C4-2B (cell line): ENCODE measurements at regions not wholly inside any gene's neighbourhood (a gene's known extent, or its start where the extent isn't known, plus 50 kb on each side); places are given as distances from the start of the nearest gene placed in this dataset.

ENCODE experiments used
- H3K27ac ChIP-seq: fragments of 450-650 bp; 2 replicates; pipeline ENCODE4 v1.5.1; 2017
- CTCF ChIP-seq: fragments of 450-650 bp; conservative IDR thresholded peaks from 2 replicates; pipeline ENCODE4 v1.5.1; 2017; ENCODE audit warnings: mild to moderate bottlenecking
- ZFX ChIP-seq: fragments of 450-650 bp; IDR thresholded peaks from 2 replicates; pipeline ENCODE4 v1.6.1; 2017

- H3K27ac ChIP-seq, result no peak overlapping the region; the same call in 1 of the 2 replicates
Observed at GRCh38 chr21:36207577-36208320, 51.1 kb downstream of the DOP1B start.

DNA sequence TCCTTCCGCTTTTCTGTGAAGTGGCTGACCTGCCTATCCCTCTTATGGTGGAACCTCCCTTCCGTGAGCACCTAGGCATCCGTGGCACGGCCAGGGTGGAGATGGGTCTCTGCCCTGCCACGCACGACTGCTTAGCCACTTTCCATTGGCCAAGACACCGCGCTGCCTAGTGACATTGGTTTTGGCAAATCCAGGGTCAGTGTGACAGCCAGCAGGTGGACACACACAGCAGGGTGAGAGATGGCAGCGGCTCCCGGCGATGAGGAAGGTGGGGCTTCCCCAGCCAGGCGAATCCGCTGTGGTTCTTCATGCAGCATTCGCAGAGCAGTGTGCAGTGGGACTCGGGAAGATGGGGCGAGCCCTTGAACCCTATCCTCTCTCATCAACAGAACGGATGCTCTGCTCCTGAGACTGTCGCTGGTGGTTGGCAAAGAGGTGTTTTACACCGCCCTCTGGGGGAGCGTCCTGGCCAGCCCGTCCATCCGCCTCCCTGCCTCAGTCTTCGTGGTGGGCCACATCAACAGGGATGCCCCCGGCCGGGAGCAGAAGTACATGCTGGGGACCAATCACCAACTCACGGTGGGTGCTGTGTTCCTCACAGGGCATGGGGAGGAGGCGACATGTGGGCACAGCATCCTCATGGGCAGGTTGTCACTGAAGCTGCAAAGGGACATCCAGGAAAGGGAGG is 51.8 kb downstream of the DOP1B start:
- H3K27ac ChIP-seq, result no peak overlapping the region; the same call in 1 of the 2 replicates
- TF ChIP-seq ZFX (no peak), CTCF (no peak)

More at GRCh38 chr21:36207577-36208320, 51.1 kb downstream of the DOP1B start:
- TF ChIP-seq CTCF (no peak), ZFX (no peak)

- H3K27ac ChIP-seq, result no peak overlapping the region
- TF ChIP-seq CTCF, result peak; percentile 73
- TF ChIP-seq ZFX, result no peak
Observed at GRCh38 chr21:36209626-36210171, 53.1 kb downstream of the DOP1B start.

DNA sequence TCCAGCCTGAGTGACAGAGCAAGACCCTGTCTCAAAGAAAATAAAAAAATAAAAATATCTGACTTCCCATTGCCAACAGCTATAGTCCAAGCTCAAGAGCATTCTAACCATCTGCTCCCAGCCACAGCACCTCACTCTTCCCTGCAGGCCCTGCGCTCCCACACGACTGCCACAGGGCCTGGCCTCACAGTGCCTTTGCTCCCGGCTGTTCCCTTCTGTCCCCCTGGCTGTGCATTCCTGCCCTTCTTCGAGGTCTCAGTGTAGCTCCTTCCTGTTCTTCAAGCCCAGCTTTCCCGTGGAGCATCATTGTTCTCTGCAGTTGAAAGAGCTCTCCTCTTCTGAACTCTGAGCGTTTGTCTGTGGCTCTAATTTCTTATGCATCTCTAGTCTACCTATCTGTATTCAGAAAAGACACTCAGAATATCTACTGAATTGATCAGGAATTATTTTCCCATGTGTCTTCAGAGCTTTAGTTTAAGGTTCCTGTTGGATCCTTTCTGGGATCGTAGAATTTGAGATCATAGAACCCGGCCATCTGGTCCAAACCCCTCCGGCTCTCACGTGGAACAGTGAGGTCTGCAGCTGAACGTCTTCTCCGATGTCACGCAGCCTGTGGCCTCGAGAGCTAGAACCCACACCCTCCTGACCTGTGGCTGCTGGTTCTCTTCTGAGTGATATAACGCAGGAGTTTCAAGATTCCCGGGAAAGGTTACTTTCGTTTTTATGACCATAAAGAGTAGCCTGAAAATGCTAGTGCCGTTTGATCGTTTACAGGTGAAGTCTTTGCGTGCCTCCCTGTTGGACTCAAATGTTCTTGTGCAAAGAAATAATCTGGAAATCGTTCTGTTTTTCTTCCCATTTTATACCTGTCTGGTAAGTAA is 54.4 kb downstream of the DOP1B start:
- no peak for TF ChIP-seq ZFX
- TF ChIP-seq CTCF, result no peak
- H3K27ac ChIP-seq, result no peak overlapping the region

DNA sequence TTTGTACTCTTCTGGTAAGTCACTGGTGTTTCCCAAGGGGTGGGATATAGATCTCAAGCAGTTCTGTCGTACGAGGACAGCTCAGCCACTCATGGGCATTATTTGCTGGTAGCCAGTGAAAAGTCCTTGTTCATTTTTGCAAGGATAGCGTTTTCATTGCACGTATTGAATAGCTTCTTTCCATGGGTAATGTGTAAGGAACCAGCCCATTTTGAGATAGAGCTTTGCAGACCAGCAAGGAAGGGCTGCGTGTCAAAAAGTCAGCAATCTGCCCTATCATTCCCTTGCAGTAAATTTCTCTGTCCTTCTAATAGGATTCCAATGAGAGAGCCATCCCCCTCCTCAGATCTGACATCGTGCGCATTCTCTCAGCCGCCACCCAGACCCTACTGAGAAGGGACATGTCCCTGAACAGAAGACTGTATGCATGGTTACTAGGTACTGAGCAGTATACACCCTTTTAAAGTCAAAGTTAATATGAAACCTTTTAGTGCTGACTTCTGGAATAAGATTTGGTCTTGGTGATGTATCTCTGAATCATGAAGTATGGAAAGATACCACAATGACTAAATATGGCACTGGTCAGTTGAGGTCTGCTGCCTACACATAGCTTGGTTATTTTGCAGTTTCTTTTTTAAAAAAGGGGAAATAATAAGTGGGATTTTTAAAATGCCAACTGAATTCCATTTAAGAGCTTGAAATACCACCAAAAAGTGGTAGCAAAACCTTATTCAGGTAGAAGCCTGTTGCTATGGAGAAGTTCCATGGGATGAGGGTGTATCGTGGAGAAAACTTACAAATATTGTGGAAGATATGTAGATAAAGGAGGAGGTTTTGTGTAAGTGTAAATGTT is 55.3 kb downstream of the DOP1B start:
- TF ChIP-seq CTCF, result no peak
- TF ChIP-seq ZFX, result no peak
- H3K27ac ChIP-seq, result no peak overlapping the region

- H3K27ac ChIP-seq, result no peak overlapping the region
- TF ChIP-seq CTCF (no peak), ZFX (no peak)
Observed at GRCh38 chr21:36212513-36212780, 55.8 kb downstream of the DOP1B start.
